Pancreas (tissue), 10 donors: ENCODE measurements at regions not wholly inside any gene's neighbourhood (a gene's known extent, or its start where the extent isn't known, plus 50 kb on each side); places are given as distances from the start of the nearest gene placed in this dataset.

Experiments used
- ATAC-seq, 4 donors: fragments of 200-7000 bp; cut with Tn5 transposase; one replicate each; pipeline versions ENCODE4 v1.8.0 to v1.9.1; 2020; ENCODE audit warnings: mild to moderate bottlenecking in 4 of 4, moderate library complexity in 4 of 4
- DNase-seq, 6 donors: peaks; one replicate each; pipeline ENCODE4 v3.0.0-alpha.2; 2020
- FAIRE-seq: peaks from 2 replicates; lab custom pipeline; 2012; peaks lifted over from hg19 to GRCh38; lab: Jason Lieb, UNC
- H3K27ac ChIP-seq, 4 donors: fragments of 200-600 bp; sonication (generic); 1 replicate in 3 of 4; 2 replicates in 1 of 4; pipeline versions ENCODE4 v1.5.0 to v1.8.0; 2020
- H3K27me3 ChIP-seq, 4 donors: fragments of 200-600 bp; one replicate each; pipeline ENCODE4 v1.8.0; 2021
- H3K36me3 ChIP-seq, 3 donors: fragments of 200-600 bp; sonication (generic) in 1 of 3; one replicate each; pipeline versions ENCODE4 v1.5.0 to v1.8.0; 2020 to 2021
- H3K4me1 ChIP-seq, 3 donors: fragments of 200-600 bp; one replicate each; pipeline ENCODE4 v1.8.0; 2021
- H3K4me3 ChIP-seq, 4 donors: fragments of 200-600 bp; sonication (generic) in 2 of 4; one replicate each; pipeline versions ENCODE4 v1.5.0 to v1.8.0; 2020 to 2021
- H3K9me3 ChIP-seq, 4 donors: fragments of 200-600 bp; one replicate each; pipeline ENCODE4 v1.8.0; 2021
- CTCF ChIP-seq, 4 donors: fragments of 200-600 bp; sonication (generic) in 3 of 4; IDR thresholded peaks; one replicate each; pipeline versions ENCODE4 v1.5.0 to v1.8.0; 2021; ENCODE audit warnings: antibody characterized with exemption in 4 of 4
- WGBS, 2 donors: extraction: QIAGEN DNeasy Blood & Tissue Kit; methylation state at CpG; one replicate each; pipeline ENCODE4 v1.1.7; 2013; 5-methylcytosine and 5-hydroxymethylcytosine counted together
- intact Hi-C, 3 donors: fragments of 100-400 bp; cut with DNase I; formaldehyde crosslinking; loops; one replicate each; pipeline versions ENCODE4 v1.11.1 to v1.14.2; 2022
- donor health status: healthy with polysubstance abuse.
- donor health status: DM: no; HTN: no; CAD: no; lungs with moderate emphysema.
- donor health status: DM: no; HTN: no; CAD: no.
- donor health status: control.
- donor health status: control.
- donor health status: Bipolar disorder and iron deficiency.
- donor health status: DM: yes; HTN: yes; CAD: no.
- donor health status: DM: no; HTN: no; CAD: no.
- donor health status: DM: no; HTN: no; CAD: no.
- donor health status: DM: yes; HTN: yes; CAD: no.

DNA sequence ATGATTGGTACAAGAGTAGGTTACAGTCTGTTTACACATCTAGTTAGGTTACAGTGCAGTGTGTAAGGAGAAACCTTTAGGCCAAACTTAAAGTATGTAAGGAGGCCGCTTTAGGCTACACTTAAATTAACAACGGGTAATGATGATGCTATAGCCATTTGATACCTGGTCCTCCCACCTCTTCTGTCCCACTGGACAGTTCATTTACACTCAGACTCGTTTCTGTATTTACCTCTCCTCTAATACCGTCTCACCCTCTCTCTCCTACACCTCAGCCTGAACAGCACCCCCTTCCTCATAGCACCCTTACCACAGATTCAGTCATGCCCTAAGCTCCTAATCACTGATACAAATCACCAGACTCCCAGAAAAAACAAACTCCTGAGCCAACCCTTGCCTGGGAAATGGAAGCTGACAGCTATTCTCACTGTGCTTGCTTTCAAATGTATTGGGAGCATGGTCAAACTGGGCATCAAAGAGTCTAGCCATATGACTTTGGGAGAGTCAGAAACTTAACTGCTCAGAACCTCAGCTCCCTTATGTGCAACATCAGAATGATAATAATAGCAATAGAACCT lies 241.3 kb upstream of the SETMAR start:
- FAIRE-seq: no peak
- TF ChIP-seq CTCF (IDR thresholded peaks at IDR 0.05): no peak
- 55 to 57% methylated on average over 4 of the region's 4 CpGs for WGBS, 2 donors

DNA sequence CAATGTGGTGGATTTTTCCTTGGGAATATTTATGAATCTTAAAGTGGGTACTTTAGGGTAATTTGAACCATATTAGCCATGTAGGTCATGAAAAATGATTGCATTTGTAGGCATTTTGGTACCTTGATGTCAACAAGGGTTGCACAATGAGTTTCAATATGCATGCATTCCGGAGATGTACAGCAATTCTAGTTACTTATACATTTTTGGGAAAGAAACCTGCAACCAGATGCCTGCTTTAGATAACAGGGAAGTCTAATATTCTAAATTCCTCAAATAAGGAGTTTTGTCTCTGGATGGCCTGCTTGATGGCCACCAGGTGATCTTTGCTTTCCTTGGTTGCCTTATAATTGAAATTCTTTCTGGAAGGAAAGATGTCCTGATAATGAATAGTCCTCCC lies 240.5 kb upstream of the SETMAR start:
- Histone ChIP-seq H3K27ac (no peak overlapping the region), H3K4me3 (no peak overlapping the region), H3K36me3 (no peaks in the 10 kb centered on the region), H3K27me3 (no peaks in the 10 kb centered on the region), H3K4me1 (no peaks in the 10 kb centered on the region), H3K9me3 (no peaks in the 10 kb centered on the region)
- intact Hi-C loops: no loop called here
- FAIRE-seq (no peak), ATAC-seq (no peak), DNase-seq (no peak)
- whole genome bisulfite sequencing, 2 donors: 89 to 91% methylated on average over 1 of the region's 1 CpG
- TF ChIP-seq CTCF (IDR thresholded peaks at IDR 0.05): no peak

More for the DNA sequence above, 241.3 kb upstream of the SETMAR start:
- no peaks in the 10 kb centered on the region for H3K27me3 ChIP-seq
- no peak overlapping the region for H3K4me3 ChIP-seq
- no peaks in the 10 kb centered on the region for H3K9me3 ChIP-seq
- ATAC-seq: no peak
- H3K4me1 ChIP-seq: no peaks in the 10 kb centered on the region
- H3K36me3 ChIP-seq: no peaks in the 10 kb centered on the region
- no peak for DNase-seq
- intact Hi-C loops: no loop called here
- no peak overlapping the region for H3K27ac ChIP-seq

GRCh38 chr3:4063916-4064574 lies 239.1 kb upstream of the SETMAR start:
- intact Hi-C loops: no loop called here
- Histone ChIP-seq H3K4me3 (no peak overlapping the region), H3K36me3 (no peaks in the 10 kb centered on the region), H3K9me3 (no peaks in the 10 kb centered on the region), H3K27me3 (no peaks in the 10 kb centered on the region), H3K4me1 (no peaks in the 10 kb centered on the region), H3K27ac (no peak overlapping the region)
- TF ChIP-seq CTCF (IDR thresholded peaks at IDR 0.05): no peak
- no peak for DNase-seq
- FAIRE-seq: no peak
- ATAC-seq: no peak
- 90 to 91% methylated on average over 4 of the region's 4 CpGs for WGBS, 2 donors

GRCh38 chr3:4065085-4065484 lies 238.1 kb upstream of the SETMAR start:
- intact Hi-C loops: no loop called here
- WGBS, 2 donors: 87 to 88% methylated on average over 2 of the region's 2 CpGs
- DNase-seq (no peak), ATAC-seq (no peak), FAIRE-seq (no peak)
- Histone ChIP-seq H3K9me3 (no peaks in the 10 kb centered on the region), H3K36me3 (no peaks in the 10 kb centered on the region), H3K27me3 (no peaks in the 10 kb centered on the region), H3K27ac (no peak overlapping the region), H3K4me3 (no peak overlapping the region), H3K4me1 (no peaks in the 10 kb centered on the region)
- TF ChIP-seq CTCF (IDR thresholded peaks at IDR 0.05): no peak

DNA sequence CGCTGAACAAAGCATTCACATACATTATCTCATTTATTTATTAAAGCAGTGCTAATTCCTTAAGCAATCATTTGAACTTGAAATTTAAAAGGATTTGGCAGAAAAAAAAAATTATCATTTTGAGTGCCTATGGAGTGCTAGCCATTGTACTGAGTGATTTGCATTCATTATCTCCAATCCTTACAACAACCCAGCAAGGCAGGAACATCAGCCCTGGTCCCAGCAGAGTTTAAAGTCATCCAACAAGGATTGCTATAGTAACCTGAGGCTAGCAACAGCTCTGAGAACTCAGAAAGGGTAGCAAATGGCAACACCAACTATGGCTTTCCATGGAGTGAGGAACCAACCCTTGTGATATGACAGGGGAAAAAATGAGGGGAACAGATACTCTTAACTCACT lies 237.6 kb upstream of the SETMAR start:
- no peak overlapping the region for H3K4me3 ChIP-seq
- H3K4me1 ChIP-seq: no peaks in the 10 kb centered on the region
- intact Hi-C loops: no loop called here
- no peak for FAIRE-seq
- TF ChIP-seq CTCF (IDR thresholded peaks at IDR 0.05): no peak
- H3K27ac ChIP-seq: no peak overlapping the region
- no peak for ATAC-seq
- no peaks in the 10 kb centered on the region for H3K36me3 ChIP-seq
- H3K9me3 ChIP-seq: no peaks in the 10 kb centered on the region
- H3K27me3 ChIP-seq: no peaks in the 10 kb centered on the region
- no peak for DNase-seq
- WGBS, 2 donors: 92 to 98% methylated on average over 1 of the region's 1 CpG
